OCI-LY1 (cell line): ENCODE measurements at regions not wholly inside any gene's neighbourhood (a gene's known extent, or its start where the extent isn't known, plus 50 kb on each side); places are given as distances from the start of the nearest gene placed in this dataset.

Source experiments
- H2AFZ ChIP-seq: fragments of 200-600 bp; sonication (generic), shearing (Covaris generic); 2 replicates; pipeline ENCODE4 v1.6.0; 2014; ENCODE audit warnings: antibody characterized with exemption, mild to moderate bottlenecking, low read length
- H3F3A ChIP-seq: fragments of 200-600 bp; sonication (generic), shearing (Covaris generic); 2 replicates; pipeline ENCODE4 v1.6.0; 2014; ENCODE audit warnings: mild to moderate bottlenecking, antibody characterized with exemption, low read length, moderate library complexity; ENCODE audit not compliant: insufficient read depth
- H3K27ac ChIP-seq: fragments of 200-600 bp; sonication (generic); 2 replicates; pipeline ENCODE4 v1.5.1; 2014; ENCODE audit warnings: low read length, mixed run types, mild to moderate bottlenecking, low read depth; ENCODE audit not compliant: poor library complexity, severe bottlenecking
- H3K27me3 ChIP-seq: fragments of 200-600 bp; sonication (generic); 2 replicates; pipeline ENCODE4 v1.6.0; 2014; ENCODE audit warnings: antibody characterized with exemption, mild to moderate bottlenecking, low read length, moderate library complexity; ENCODE audit not compliant: insufficient read depth
- H3K36me3 ChIP-seq: fragments of 200-600 bp; sonication (generic); 2 replicates; pipeline ENCODE4 v1.6.1; 2014; ENCODE audit warnings: mild to moderate bottlenecking, antibody characterized with exemption, low read length, moderate library complexity, mixed read lengths; ENCODE audit not compliant: insufficient read depth
- H3K4me1 ChIP-seq: fragments of 200-600 bp; sonication (generic); 2 replicates; pipeline ENCODE4 v1.5.1; 2014; ENCODE audit warnings: mild to moderate bottlenecking, low read length, moderate library complexity; ENCODE audit not compliant: insufficient read depth, severe bottlenecking
- H3K4me2 ChIP-seq: fragments of 200-600 bp; sonication (generic), shearing (Covaris generic); 2 replicates; pipeline ENCODE4 v1.6.1; 2014; ENCODE audit warnings: low read length
- H3K4me3 ChIP-seq: fragments of 200-600 bp; sonication (generic); 2 replicates; pipeline ENCODE4 v1.5.1; 2014; ENCODE audit warnings: low read length, low read depth, mild to moderate bottlenecking, mixed read lengths; ENCODE audit not compliant: poor library complexity, severe bottlenecking
- H3K79me2 ChIP-seq: fragments of 200-600 bp; shearing (Covaris generic); 2 replicates; pipeline ENCODE4 v1.6.1; 2016; ENCODE audit warnings: mixed run types, low read length, mixed read lengths; ENCODE audit not compliant: insufficient read depth
- H3K9ac ChIP-seq: fragments of 200-600 bp; sonication (generic), shearing (Covaris generic); 2 replicates; pipeline ENCODE4 v1.6.1; 2014; ENCODE audit warnings: mild to moderate bottlenecking, low read length, mixed read lengths
- H3K9me2 ChIP-seq: fragments of 200-600 bp; sonication (generic), shearing (Covaris generic); 2 replicates; pipeline ENCODE4 v1.6.1; 2014; ENCODE audit warnings: low read depth, mild to moderate bottlenecking, low read length, mixed read lengths
- H3K9me3 ChIP-seq: fragments of 200-600 bp; shearing (Covaris generic); 2 replicates; pipeline ENCODE4 v1.6.1; 2014; ENCODE audit warnings: low read length, mixed read lengths
- H4K20me1 ChIP-seq: fragments of 200-600 bp; sonication (generic), shearing (Covaris generic); 2 replicates; pipeline ENCODE4 v1.6.0; 2016; ENCODE audit warnings: mild to moderate bottlenecking, low read length; ENCODE audit not compliant: insufficient read depth
- CTCF ChIP-seq: fragments of 200-600 bp; sonication (generic), shearing (Covaris generic); IDR thresholded peaks from 2 replicates; pipeline ENCODE4 v1.5.1; 2017; ENCODE audit warnings: mild to moderate bottlenecking, antibody characterized with exemption, low read length, moderate library complexity, mixed read lengths
- EZH2 ChIP-seq: fragments of 200-600 bp; sonication (generic), shearing (Covaris generic); IDR thresholded peaks from 2 replicates; pipeline ENCODE4 v1.8.0; 2017; ENCODE audit warnings: borderline replicate concordance, mixed run types, mild to moderate bottlenecking, antibody characterized with exemption, low read length, moderate library complexity, mixed read lengths

- no peak overlapping the region for H3K9ac ChIP-seq
Measured at GRCh38 chr6:44060612-44061374, 66.5 kb downstream of the MRPL14 start.

GRCh38 chr6:44059359-44060346 lies 67.6 kb downstream of the MRPL14 start:
- H3F3A ChIP-seq: no peaks in the 10 kb centered on the region
- no peak overlapping the region for H3K9ac ChIP-seq
- no peak overlapping the region for H3K4me3 ChIP-seq
- H3K79me2 ChIP-seq: no peaks in the 10 kb centered on the region
- no peak for TF ChIP-seq CTCF
- TF ChIP-seq EZH2: no peak
- peaks cover 7% of the 10 kb centered on the region; the same call in 1 of the 2 replicates for H3K27me3 ChIP-seq
- H3K36me3 ChIP-seq: no peaks in the 10 kb centered on the region
- no peaks in the 10 kb centered on the region for H4K20me1 ChIP-seq
- H3K9me3 ChIP-seq: no peaks in the 10 kb centered on the region
- peaks cover 10% of the 10 kb centered on the region for H3K4me1 ChIP-seq
- no peak overlapping the region for H2AFZ ChIP-seq
- no peak overlapping the region for H3K4me2 ChIP-seq
- H3K27ac ChIP-seq: no peak overlapping the region
- H3K9me2 ChIP-seq: no peaks in the 10 kb centered on the region

More at GRCh38 chr6:44060612-44061374, 66.5 kb downstream of the MRPL14 start:
- peaks cover 10% of the 10 kb centered on the region for H3K4me1 ChIP-seq
- no peaks in the 10 kb centered on the region for H4K20me1 ChIP-seq
- no peak overlapping the region for H2AFZ ChIP-seq
- no peak for TF ChIP-seq EZH2
- TF ChIP-seq CTCF: no peak
- H3K4me3 ChIP-seq: no peak overlapping the region
- H3K27me3 ChIP-seq: peaks cover 7% of the 10 kb centered on the region; the same call in 1 of the 2 replicates
- H3K36me3 ChIP-seq: no peaks in the 10 kb centered on the region
- H3K9me2 ChIP-seq: no peaks in the 10 kb centered on the region
- H3K4me2 ChIP-seq: no peak overlapping the region
- H3K27ac ChIP-seq: no peak overlapping the region
- H3K79me2 ChIP-seq: no peaks in the 10 kb centered on the region
- no peaks in the 10 kb centered on the region for H3K9me3 ChIP-seq
- H3F3A ChIP-seq: no peaks in the 10 kb centered on the region

DNA sequence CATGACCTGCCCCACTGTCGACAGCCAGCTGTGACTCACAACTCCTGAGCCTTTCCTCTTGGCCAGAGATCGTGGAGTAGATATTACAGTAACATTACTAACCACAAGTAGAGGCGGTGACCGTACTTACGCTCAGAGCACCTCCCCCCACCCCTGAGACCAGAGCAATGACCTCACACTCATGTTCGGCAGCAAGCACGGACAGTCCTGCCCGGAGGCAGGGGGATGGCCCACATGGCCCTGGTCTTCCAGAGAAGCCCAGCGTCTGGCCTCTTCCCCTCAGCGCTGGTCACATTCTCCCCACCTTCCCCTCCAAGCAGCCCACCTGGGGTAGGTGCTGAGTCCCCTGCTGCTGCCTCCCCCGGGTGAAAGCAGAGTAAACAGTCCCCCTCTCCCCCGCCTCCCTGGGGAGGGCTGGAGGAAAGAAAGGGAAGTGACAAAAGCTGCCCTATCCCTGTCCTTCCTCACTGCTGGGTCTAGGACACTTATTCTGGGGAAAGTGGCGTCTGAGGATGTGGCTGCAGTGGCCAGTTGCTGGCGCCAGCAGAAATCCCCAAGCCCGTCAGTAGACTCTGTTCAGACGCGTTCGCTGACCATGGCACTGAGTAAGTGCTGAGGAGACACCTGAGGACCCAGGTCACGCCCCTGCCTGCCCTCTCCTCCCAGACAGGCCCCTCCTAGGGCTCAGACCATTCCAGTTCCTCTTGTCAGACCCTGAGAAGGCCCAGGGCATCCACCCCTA lies 68.5 kb downstream of the MRPL14 start:
- no peaks in the 10 kb centered on the region for H4K20me1 ChIP-seq
- no peaks in the 10 kb centered on the region for H3K79me2 ChIP-seq
- H3F3A ChIP-seq: no peaks in the 10 kb centered on the region
- no peak overlapping the region for H2AFZ ChIP-seq
- peaks cover 7% of the 10 kb centered on the region; the same call in 1 of the 2 replicates for H3K27me3 ChIP-seq
- H3K4me1 ChIP-seq: peaks cover 4% of the 10 kb centered on the region
- H3K4me2 ChIP-seq: no peak overlapping the region
- H3K9me3 ChIP-seq: no peaks in the 10 kb centered on the region
- TF ChIP-seq EZH2 (no peak), CTCF (no peak)
- H3K4me3 ChIP-seq: no peak overlapping the region
- no peak overlapping the region for H3K27ac ChIP-seq
- no peaks in the 10 kb centered on the region for H3K36me3 ChIP-seq
- H3K9ac ChIP-seq: no peak overlapping the region
- no peaks in the 10 kb centered on the region for H3K9me2 ChIP-seq
